ENCODE measurements at regions not wholly inside any gene's neighbourhood (a gene's known extent, or its start where the extent isn't known, plus 50 kb on each side); places are given as distances from the start of the nearest gene placed in this dataset.

GRCh38 chr10:128958834-128959690 lies 508.0 kb upstream of the MGMT start:
- 89 to 92% methylated on average over 39 of the region's 39 CpGs for WGBS, 2 donors
- no peak for DNase-seq (ENCODE audit: low spot score in 2 of 2)
- H3K4me3 ChIP-seq (ENCODE audit: low read depth, poor library complexity, severe bottlenecking): no peak overlapping the region
- TF ChIP-seq CTCF (IDR thresholded peaks at IDR 0.05) (no peak), POLR2A (IDR thresholded peaks at IDR 0.05) (no peak)
- intact Hi-C loops (cut with DNase I; ENCODE audit: low total_unique reads): no loop called here

GRCh38 chr10:128959746-128960145 lies 507.3 kb upstream of the MGMT start:
- no peak for TF ChIP-seq POLR2A (IDR thresholded peaks at IDR 0.05)
- TF ChIP-seq CTCF (IDR thresholded peaks at IDR 0.05): no peak
- intact Hi-C loops (cut with DNase I; ENCODE audit: low total_unique reads): no loop called here

GRCh38 chr10:128960517-128960916 lies 506.5 kb upstream of the MGMT start:
- TF ChIP-seq CTCF (IDR thresholded peaks at IDR 0.05) (no peak), POLR2A (IDR thresholded peaks at IDR 0.05) (no peak)
- intact Hi-C loops (cut with DNase I; ENCODE audit: low total_unique reads): no loop called here
- no peak for DNase-seq (ENCODE audit: low spot score in 2 of 2)
- WGBS, 2 donors: 48 to 49% methylated on average over 8 of the region's 8 CpGs
- no peak overlapping the region for H3K4me3 ChIP-seq (ENCODE audit: low read depth, poor library complexity, severe bottlenecking)

More at GRCh38 chr10:128959746-128960145, 507.3 kb upstream of the MGMT start:
- WGBS, 2 donors: 81 to 86% methylated on average over 7 of the region's 7 CpGs
- no peak overlapping the region for H3K4me3 ChIP-seq (ENCODE audit: low read depth, poor library complexity, severe bottlenecking)
- DNase-seq (ENCODE audit: low spot score in 2 of 2): no peak

GRCh38 chr10:128962182-128962581 lies 504.9 kb upstream of the MGMT start:
- 85% methylated on average over 10 of the region's 10 CpGs for WGBS, 2 donors
- H3K4me3 ChIP-seq (ENCODE audit: low read depth, poor library complexity, severe bottlenecking): no peak overlapping the region
- DNase-seq (ENCODE audit: low spot score in 2 of 2): no peak
- intact Hi-C loops (cut with DNase I; ENCODE audit: low total_unique reads): no loop called here
- TF ChIP-seq CTCF (IDR thresholded peaks at IDR 0.05): no peak

- no peak for DNase-seq (ENCODE audit: low spot score in 2 of 2)
- no peak overlapping the region for H3K4me3 ChIP-seq (ENCODE audit: low read depth, poor library complexity, severe bottlenecking)
- 81 to 87% methylated on average over 12 of the region's 12 CpGs for WGBS, 2 donors
- intact Hi-C loops (cut with DNase I; ENCODE audit: low total_unique reads): no loop called here
- no peak for TF ChIP-seq POLR2A (IDR thresholded peaks at IDR 0.05)
- TF ChIP-seq CTCF (IDR thresholded peaks at IDR 0.05): no peak
Measured at GRCh38 chr10:128963211-128964099, 503.6 kb upstream of the MGMT start.

All from lower leg skin (tissue), 4 donors.